ENCODE measurements at regions not wholly inside any gene's neighbourhood (a gene's known extent, or its start where the extent isn't known, plus 50 kb on each side); places are given as distances from the start of the nearest gene placed in this dataset.
"Not testable (repeated sequence)": the region's sequence is repeated elsewhere in the genome, so short reads cannot be mapped to it uniquely, and the experiment has no call there.

DNA sequence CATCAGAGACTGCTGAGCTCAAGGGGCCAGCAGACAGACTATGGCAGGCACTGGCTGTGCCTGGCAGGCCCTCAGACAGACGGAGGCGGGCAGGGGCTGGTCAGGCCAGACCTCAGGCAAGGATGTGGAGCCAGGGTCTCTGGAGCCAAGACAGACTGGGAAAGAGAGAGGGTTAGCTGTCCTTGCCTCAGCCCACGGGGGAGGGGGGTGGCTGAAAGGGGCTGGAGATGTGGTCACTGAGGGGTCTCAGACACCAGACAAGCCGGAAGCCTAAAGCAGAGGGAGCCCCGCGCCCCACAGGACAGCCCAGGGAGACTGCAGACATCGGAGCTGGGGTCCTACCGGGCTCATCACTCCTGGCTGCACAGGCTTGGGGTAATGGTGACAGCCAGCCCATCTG lies 141.2 kb upstream of the FOXD4L5 start:
- no peak overlapping the region for H3K4me3 ChIP-seq (ENCODE audit: low read depth, low read length)
- TF ChIP-seq, protein P1, sequence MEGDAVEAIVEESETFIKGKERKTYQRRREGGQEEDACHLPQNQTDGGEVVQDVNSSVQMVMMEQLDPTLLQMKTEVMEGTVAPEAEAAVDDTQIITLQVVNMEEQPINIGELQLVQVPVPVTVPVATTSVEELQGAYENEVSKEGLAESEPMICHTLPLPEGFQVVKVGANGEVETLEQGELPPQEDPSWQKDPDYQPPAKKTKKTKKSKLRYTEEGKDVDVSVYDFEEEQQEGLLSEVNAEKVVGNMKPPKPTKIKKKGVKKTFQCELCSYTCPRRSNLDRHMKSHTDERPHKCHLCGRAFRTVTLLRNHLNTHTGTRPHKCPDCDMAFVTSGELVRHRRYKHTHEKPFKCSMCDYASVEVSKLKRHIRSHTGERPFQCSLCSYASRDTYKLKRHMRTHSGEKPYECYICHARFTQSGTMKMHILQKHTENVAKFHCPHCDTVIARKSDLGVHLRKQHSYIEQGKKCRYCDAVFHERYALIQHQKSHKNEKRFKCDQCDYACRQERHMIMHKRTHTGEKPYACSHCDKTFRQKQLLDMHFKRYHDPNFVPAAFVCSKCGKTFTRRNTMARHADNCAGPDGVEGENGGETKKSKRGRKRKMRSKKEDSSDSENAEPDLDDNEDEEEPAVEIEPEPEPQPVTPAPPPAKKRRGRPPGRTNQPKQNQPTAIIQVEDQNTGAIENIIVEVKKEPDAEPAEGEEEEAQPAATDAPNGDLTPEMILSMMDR (IDR thresholded peaks at IDR 0.05; ENCODE audit: insufficient read depth, low read length) = no peak
- no peak for DNase-seq (ENCODE audit: low read depth)

DNA sequence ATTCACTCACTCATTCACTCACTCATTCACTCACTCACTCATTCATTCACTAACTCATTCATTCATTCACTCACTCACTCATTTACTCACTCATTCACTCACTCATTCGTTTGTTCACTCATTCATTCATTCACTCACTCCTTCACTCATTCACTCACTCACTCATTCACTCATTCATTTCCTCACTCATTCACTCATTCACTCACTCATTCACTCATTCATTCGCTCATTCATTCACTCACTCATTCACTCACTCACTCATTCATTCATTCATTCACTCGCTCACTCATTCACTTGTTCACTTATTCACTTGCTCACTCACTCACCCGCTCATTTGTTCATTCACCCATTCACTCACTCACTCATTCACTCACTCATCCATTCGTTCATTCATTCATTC lies 140.2 kb upstream of the FOXD4L5 start:
- DNase-seq (ENCODE audit: low read depth) = not testable (repeated sequence)

GRCh38 chr9:65424437-65424984 lies 139.5 kb upstream of the FOXD4L5 start:
- not testable (repeated sequence) for DNase-seq (ENCODE audit: low read depth); H3K4me3 ChIP-seq (ENCODE audit: low read depth, low read length)

More for the DNA sequence above, 140.2 kb upstream of the FOXD4L5 start:
- not testable (repeated sequence) for H3K4me3 ChIP-seq (ENCODE audit: low read depth, low read length)

DNA sequence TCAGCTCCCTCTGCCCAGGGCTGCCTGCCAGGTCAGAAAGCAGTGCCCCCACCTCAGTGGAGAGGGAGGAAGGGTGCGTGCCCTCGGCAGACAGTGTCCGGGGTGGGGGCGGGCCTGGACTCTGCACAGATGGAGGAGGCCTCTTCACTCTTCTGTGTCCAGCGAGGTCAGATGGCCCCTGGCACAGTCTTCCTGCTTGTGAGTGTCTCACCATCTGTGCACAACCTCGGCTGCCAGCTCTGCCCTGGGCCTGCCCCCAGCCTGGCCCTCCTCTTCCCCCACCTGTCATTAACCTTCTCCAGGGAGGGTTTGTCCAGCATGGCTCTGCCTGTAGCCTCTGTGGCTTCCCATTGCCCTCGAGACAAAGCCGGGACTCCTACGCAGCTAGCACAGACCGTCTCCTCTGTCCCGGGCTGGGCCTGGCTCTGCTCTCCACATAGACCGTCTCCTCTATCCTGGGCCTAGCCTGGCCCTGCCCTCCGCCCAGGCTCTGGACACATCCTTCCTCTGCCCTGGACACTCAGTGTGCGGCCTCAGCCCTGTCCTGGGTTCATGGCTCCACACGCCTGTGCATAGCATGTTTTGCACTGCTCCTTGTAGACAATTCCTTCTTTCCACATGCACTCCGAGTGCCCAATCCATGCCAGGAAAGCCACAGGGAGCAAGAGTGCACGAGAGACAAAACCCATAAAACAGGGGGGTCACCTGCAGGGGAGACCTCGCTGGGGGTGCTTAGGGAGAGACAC lies 138.9 kb upstream of the FOXD4L5 start:
- H3K4me3 ChIP-seq (ENCODE audit: low read depth, low read length) = not testable (repeated sequence)

GRCh38 chr9:65422966-65423690 lies 138.1 kb upstream of the FOXD4L5 start:
- not testable (repeated sequence) for H3K4me3 ChIP-seq (ENCODE audit: low read depth, low read length); DNase-seq (ENCODE audit: low read depth)

More for the DNA sequence above, 138.9 kb upstream of the FOXD4L5 start:
- DNase-seq (ENCODE audit: low read depth) = not testable (repeated sequence)

GRCh38 chr9:65421486-65421885 lies 136.5 kb upstream of the FOXD4L5 start:
- not testable (repeated sequence) for H3K4me3 ChIP-seq (ENCODE audit: low read depth, low read length); DNase-seq (ENCODE audit: low read depth)

GRCh38 chr9:65420771-65421170 lies 135.8 kb upstream of the FOXD4L5 start:
- no peak overlapping the region for H3K4me3 ChIP-seq (ENCODE audit: low read depth, low read length)
- TF ChIP-seq, protein P1 (IDR thresholded peaks at IDR 0.05; ENCODE audit: insufficient read depth, low read length) = no peak
- DNase-seq (ENCODE audit: low read depth) = no peak

DNA sequence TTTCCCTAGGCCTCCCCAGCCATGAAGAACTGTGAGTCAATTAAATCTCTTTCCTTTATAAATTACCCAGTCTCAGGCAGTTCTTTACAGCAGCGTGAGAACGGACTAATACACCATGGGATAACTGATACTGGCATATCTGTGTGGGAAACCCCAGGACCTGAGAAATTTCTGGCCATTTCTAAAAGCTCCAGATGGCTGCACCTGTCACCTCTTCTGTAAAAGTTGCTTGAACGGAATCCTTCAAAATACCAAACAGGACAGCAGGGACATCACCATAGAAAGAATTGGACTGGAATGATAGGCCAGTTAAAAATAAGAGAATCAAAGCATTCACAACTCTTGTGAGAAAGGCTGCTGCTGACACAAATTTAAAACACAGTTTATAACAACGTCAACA lies 134.0 kb upstream of the FOXD4L5 start:
- H3K4me3 ChIP-seq (ENCODE audit: low read depth, low read length) = not testable (repeated sequence)

DNA sequence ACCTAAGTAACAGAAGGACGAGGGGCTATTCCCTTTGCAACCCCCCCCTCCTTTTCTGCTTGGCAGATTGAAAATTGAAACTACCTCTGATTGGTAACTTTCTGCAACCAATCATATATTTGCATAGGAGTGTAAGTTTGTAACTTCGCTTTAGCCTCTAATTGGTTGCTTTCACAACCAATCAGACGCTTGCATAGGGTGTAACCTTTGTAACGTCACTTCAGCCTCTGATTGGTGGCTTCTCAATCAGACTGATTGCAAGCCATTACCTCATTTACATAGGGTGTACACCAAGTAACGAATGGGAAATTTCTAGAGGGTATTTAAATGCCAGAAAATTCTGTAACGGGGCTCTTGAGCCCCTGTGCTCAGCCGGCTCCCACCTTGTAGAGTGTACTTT lies 131.9 kb upstream of the FOXD4L5 start:
- H3K4me3 ChIP-seq (ENCODE audit: low read depth, low read length); DNase-seq (ENCODE audit: low read depth): not testable (repeated sequence)

More for the DNA sequence above, 134.0 kb upstream of the FOXD4L5 start:
- DNase-seq (ENCODE audit: low read depth) = not testable (repeated sequence)

DNA sequence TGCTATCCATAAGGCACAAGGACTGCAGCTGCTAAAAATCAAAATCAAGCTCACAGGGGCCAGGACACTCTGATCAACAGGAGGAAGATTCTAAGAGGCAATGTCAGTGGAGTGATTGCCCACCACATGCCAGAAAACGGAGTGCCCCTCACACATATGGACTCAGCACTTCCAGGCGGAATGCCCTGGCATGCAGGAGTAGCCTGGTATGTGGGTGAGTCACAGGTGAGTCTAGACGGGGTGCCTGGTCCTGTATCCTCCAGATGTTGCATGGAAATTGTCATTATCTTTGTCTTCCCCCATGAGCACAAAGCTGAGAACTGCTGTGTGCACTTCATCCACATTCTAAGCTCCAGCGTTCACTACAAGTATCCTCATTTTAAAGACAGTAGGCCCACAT lies 129.2 kb upstream of the FOXD4L5 start:
- not testable (repeated sequence) for DNase-seq (ENCODE audit: low read depth); H3K4me3 ChIP-seq (ENCODE audit: low read depth, low read length)

DNA sequence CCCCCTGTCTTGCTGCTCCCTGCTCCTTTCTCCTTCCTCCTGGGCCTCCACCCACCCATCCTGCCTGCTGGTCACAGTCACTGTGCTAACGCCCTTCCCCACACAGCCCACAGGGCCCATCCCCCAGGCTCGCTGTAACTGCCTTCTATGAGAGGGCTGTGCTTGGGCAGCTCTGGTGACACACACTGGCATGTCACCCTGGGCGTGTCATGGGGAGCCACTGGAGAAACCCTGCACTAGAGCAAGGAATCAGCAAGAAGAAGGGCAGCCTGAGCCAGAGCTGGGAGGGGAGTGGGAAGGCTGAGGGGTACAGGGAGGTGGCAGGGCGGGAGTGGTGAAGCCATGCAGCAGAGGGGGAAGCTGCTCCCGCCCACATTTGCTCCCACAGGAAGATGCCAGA lies 128.4 kb upstream of the FOXD4L5 start:
- DNase-seq (ENCODE audit: low read depth); H3K4me3 ChIP-seq (ENCODE audit: low read depth, low read length): not testable (repeated sequence)

DNA sequence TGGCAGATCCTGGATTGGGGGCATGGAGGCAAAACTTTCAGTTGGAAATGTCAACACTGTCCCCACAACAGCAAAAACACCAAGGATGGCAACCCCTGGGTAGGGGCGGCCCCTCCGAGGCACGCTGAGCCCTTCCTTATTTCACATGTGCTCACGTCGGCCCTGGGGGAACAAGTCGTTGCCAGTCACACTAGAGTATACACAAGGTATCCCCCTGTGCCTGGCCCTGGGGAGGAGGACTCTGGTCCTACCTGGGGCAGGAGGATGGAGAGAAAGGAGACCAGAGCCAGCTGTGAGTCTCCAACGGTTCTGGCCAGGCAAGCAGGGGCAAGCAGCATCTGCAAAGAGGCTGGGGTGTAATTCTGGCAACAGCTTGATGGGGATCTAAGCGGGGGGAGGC lies 126.9 kb upstream of the FOXD4L5 start:
- TF ChIP-seq, protein P1 (IDR thresholded peaks at IDR 0.05; ENCODE audit: insufficient read depth, low read length) = no peak
- no peak overlapping the region for H3K4me3 ChIP-seq (ENCODE audit: low read depth, low read length)
- no peak for DNase-seq (ENCODE audit: low read depth)

Measured in fibroblast of the aortic adventitia (primary cell).